Neuronal stem cell (in vitro differentiated cells): ENCODE measurements at regions not wholly inside any gene's neighbourhood (a gene's known extent, or its start where the extent isn't known, plus 50 kb on each side); places are given as distances from the start of the nearest gene placed in this dataset.

Source experiments
- DNase-seq: peaks from one replicate; pipeline ENCODE4 v3.0.0-alpha.2; 2013; ENCODE audit warnings: low spot score
- H2AFZ ChIP-seq: one replicate; pipeline ENCODE4 v1.6.1; 2013; ENCODE audit warnings: mild to moderate bottlenecking, low read length, inconsistent platforms
- H2AK5ac ChIP-seq: 2 replicates; pipeline ENCODE4 v1.6.1; 2013; ENCODE audit warnings: low read depth, mild to moderate bottlenecking, inconsistent platforms, low read length, moderate library complexity, mixed read lengths
- H2BK120ac ChIP-seq: 2 replicates; pipeline ENCODE4 v1.6.1; 2013; ENCODE audit warnings: low read depth, mild to moderate bottlenecking, inconsistent platforms, low read length, moderate library complexity, mixed read lengths
- H2BK12ac ChIP-seq: one replicate; pipeline ENCODE4 v1.6.1; 2013; ENCODE audit warnings: low read length, inconsistent platforms
- H2BK15ac ChIP-seq: 2 replicates; pipeline ENCODE4 v1.6.1; 2013; ENCODE audit warnings: mild to moderate bottlenecking, low read length, inconsistent platforms, mixed read lengths
- H2BK5ac ChIP-seq: one replicate; pipeline ENCODE4 v1.6.1; 2013; ENCODE audit warnings: inconsistent platforms, mild to moderate bottlenecking, low read length, moderate library complexity
- H3K14ac ChIP-seq: one replicate; pipeline ENCODE4 v1.6.1; 2013; ENCODE audit warnings: low read length, inconsistent platforms
- H3K18ac ChIP-seq: 2 replicates; pipeline ENCODE4 v1.6.1; 2013; ENCODE audit warnings: low read length, inconsistent platforms
- H3K23ac ChIP-seq: 2 replicates; pipeline ENCODE4 v1.6.1; 2013; ENCODE audit warnings: low read depth, mild to moderate bottlenecking, mixed read lengths, low read length, inconsistent platforms; ENCODE audit not compliant: poor library complexity
- H3K27ac ChIP-seq: replicated peaks from 3 replicates; pipeline ENCODE4 v1.5.1; 2013; ENCODE audit warnings: low read length, inconsistent platforms
- H3K27me3 ChIP-seq, 3 experiments: 2 replicates each; pipeline ENCODE4 v1.6.1; 2013; ENCODE audit warnings: low read length in 3 of 3, mild to moderate bottlenecking in 2 of 3, inconsistent platforms in 1 of 3, low read depth in 1 of 3, mixed read lengths in 1 of 3, moderate library complexity in 1 of 3; ENCODE audit not compliant: control insufficient read depth in 3 of 3, insufficient read depth in 3 of 3
- H3K36me3 ChIP-seq, 2 donors: replicated peaks in 1 of 2; 2 replicates each; pipeline ENCODE4 v1.6.1; 2013; ENCODE audit warnings: low read length in 2 of 2; ENCODE audit not compliant: control insufficient read depth in 2 of 2, insufficient read depth in 2 of 2
- H3K4ac ChIP-seq: 2 replicates; pipeline ENCODE4 v1.6.1; 2013; ENCODE audit warnings: inconsistent platforms, mild to moderate bottlenecking, low read length, moderate library complexity
- H3K4me1 ChIP-seq, 2 donors: 1 replicate in 1 of 2; 2 replicates in 1 of 2; pipeline ENCODE4 v1.6.1; 2013; ENCODE audit warnings: low read length in 2 of 2, low read depth in 1 of 2; ENCODE audit not compliant: control insufficient read depth in 2 of 2, insufficient read depth in 1 of 2
- H3K4me2 ChIP-seq: one replicate; pipeline ENCODE4 v1.6.1; 2013; ENCODE audit warnings: mild to moderate bottlenecking, low read length, inconsistent platforms; ENCODE audit not compliant: insufficient read depth, poor library complexity, severe bottlenecking
- H3K4me3 ChIP-seq, 2 donors: 2 replicates each; pipeline ENCODE4 v1.5.1; 2013; ENCODE audit warnings: low read length in 2 of 2, mild to moderate bottlenecking in 2 of 2, inconsistent platforms in 1 of 2, moderate library complexity in 1 of 2
- H3K79me1 ChIP-seq: one replicate; pipeline ENCODE4 v1.6.1; 2013; ENCODE audit warnings: low read depth, mild to moderate bottlenecking, inconsistent platforms, low read length, moderate library complexity
- H3K9ac ChIP-seq: one replicate; pipeline ENCODE4 v1.6.1; 2013; ENCODE audit warnings: mild to moderate bottlenecking, low read depth, low read length, inconsistent platforms; ENCODE audit not compliant: poor library complexity
- H3K9me3 ChIP-seq, 2 donors: replicated peaks in 1 of 2; 2 replicates each; pipeline versions ENCODE3 to v1.6.1; 2013; ENCODE audit warnings: low read length in 2 of 2, mild to moderate bottlenecking in 2 of 2, inconsistent platforms in 1 of 2, low read depth in 1 of 2, mixed read lengths in 1 of 2, moderate library complexity in 1 of 2; ENCODE audit not compliant: control insufficient read depth in 2 of 2, insufficient read depth in 1 of 2
- H4K8ac ChIP-seq: one replicate; pipeline ENCODE4 v1.6.1; 2013; ENCODE audit warnings: low read depth, mild to moderate bottlenecking, inconsistent platforms, low read length, moderate library complexity
- H4K91ac ChIP-seq: one replicate; pipeline ENCODE4 v1.6.1; 2013; ENCODE audit warnings: low read length, low read depth, mild to moderate bottlenecking, inconsistent platforms; ENCODE audit not compliant: poor library complexity
- WGBS, 2 donors: extraction: QIAGEN DNeasy Blood & Tissue Kit; methylation state at CpG; one replicate each; pipeline ENCODE4 v1.1.7; 2013; ENCODE audit warnings: missing lambda C conversion rate in 2 of 2, mixed read lengths in 1 of 2; ENCODE audit not compliant: insufficient read length in 2 of 2, insufficient replicate concordance in 1 of 2; ENCODE audit errors: extremely low coverage in 2 of 2; 5-methylcytosine and 5-hydroxymethylcytosine counted together

GRCh38 chr15:25624504-25625177 lies 185.8 kb upstream of the UBE3A start:
- no peak for DNase-seq
- no CpG with 5 or more reads among the region's 11 CpGs for WGBS, 2 donors
- H3K27ac ChIP-seq = no peak overlapping the region

GRCh38 chr15:25623708-25624107 lies 184.9 kb upstream of the UBE3A start:
- no peak for DNase-seq
- Histone ChIP-seq H4K91ac (no peak overlapping the region), H2BK120ac (no peak overlapping the region), H2BK12ac (no peak overlapping the region), H3K9ac (no peak overlapping the region), H2AK5ac (no peak overlapping the region), H2AFZ (no peak overlapping the region), H3K23ac (no peak overlapping the region), H3K4me1 (peaks cover 0 to 1% of the 10 kb centered on the region in 2 donors), H3K18ac (no peak overlapping the region), H3K27ac (no peak overlapping the region), H3K79me1 (no peaks in the 10 kb centered on the region), H4K8ac (no peak overlapping the region), H3K14ac (no peak overlapping the region), H3K4me3 (no peak overlapping the region), H3K36me3 (no peaks in the 10 kb centered on the region), H3K27me3 (no peaks in the 10 kb centered on the region), H3K4me2 (no peak overlapping the region), H3K9me3 (peaks cover 0 to 9% of the 10 kb centered on the region in 2 donors), H2BK15ac (no peak overlapping the region), H3K4ac (no peak overlapping the region), H2BK5ac (no peak overlapping the region)
- no CpG with 5 or more reads among the region's 5 CpGs for WGBS, 2 donors

More at GRCh38 chr15:25624504-25625177, 185.8 kb upstream of the UBE3A start:
- Histone ChIP-seq H3K18ac (no peak overlapping the region), H3K9me3 (peaks cover 0 to 9% of the 10 kb centered on the region in 2 donors), H2BK5ac (no peak overlapping the region), H3K4me2 (no peak overlapping the region), H3K4me3 (no peak overlapping the region), H2BK12ac (no peak overlapping the region), H4K8ac (no peak overlapping the region), H3K27me3 (no peaks in the 10 kb centered on the region), H4K91ac (no peak overlapping the region), H3K4me1 (no peaks in the 10 kb centered on the region), H2AFZ (no peak overlapping the region), H3K14ac (no peak overlapping the region), H3K23ac (no peak overlapping the region), H3K79me1 (no peaks in the 10 kb centered on the region), H2BK120ac (no peak overlapping the region), H2AK5ac (no peak overlapping the region), H3K4ac (no peak overlapping the region), H3K9ac (no peak overlapping the region), H2BK15ac (no peak overlapping the region), H3K36me3 (no peaks in the 10 kb centered on the region)

- DNase-seq = no peak
- peaks cover 0 to 9% of the 10 kb centered on the region in 2 donors for H3K9me3 ChIP-seq
- no peak overlapping the region for H3K4ac ChIP-seq
- no peaks in the 10 kb centered on the region for H3K79me1 ChIP-seq
- no peak overlapping the region for H3K4me3 ChIP-seq
- no peak overlapping the region for H4K91ac ChIP-seq
- WGBS, 2 donors = no CpG with 5 or more reads among the region's 4 CpGs
- H3K23ac ChIP-seq = no peak overlapping the region
- H3K27me3 ChIP-seq = no peaks in the 10 kb centered on the region
- H2BK5ac ChIP-seq = no peak overlapping the region
- H2BK15ac ChIP-seq = no peak overlapping the region
- H2BK12ac ChIP-seq = no peak overlapping the region
- no peak overlapping the region for H3K14ac ChIP-seq
- no peak overlapping the region for H3K4me2 ChIP-seq
- no peak overlapping the region for H3K27ac ChIP-seq
- H2BK120ac ChIP-seq = no peak overlapping the region
- H2AFZ ChIP-seq = no peak overlapping the region
- no peak overlapping the region for H3K18ac ChIP-seq
- no peaks in the 10 kb centered on the region for H3K36me3 ChIP-seq
- peaks cover 0 to 3% of the 10 kb centered on the region in 2 donors for H3K4me1 ChIP-seq
- no peak overlapping the region for H4K8ac ChIP-seq
- H3K9ac ChIP-seq = no peak overlapping the region
- no peak overlapping the region for H2AK5ac ChIP-seq
Observed at GRCh38 chr15:25620466-25620865, 181.6 kb upstream of the UBE3A start.

GRCh38 chr15:25619761-25620160 lies 180.9 kb upstream of the UBE3A start:
- Histone ChIP-seq H2BK15ac (no peak overlapping the region), H3K27me3 (no peaks in the 10 kb centered on the region), H2BK12ac (no peak overlapping the region), H3K4ac (no peak overlapping the region), H3K18ac (no peak overlapping the region), H4K8ac (no peak overlapping the region), H2BK5ac (no peak overlapping the region), H3K79me1 (no peaks in the 10 kb centered on the region), H2AFZ (no peak overlapping the region), H3K23ac (no peak overlapping the region), H3K4me2 (no peak overlapping the region), H3K4me1 (peaks cover 0 to 3% of the 10 kb centered on the region in 2 donors), H2BK120ac (no peak overlapping the region), H3K9ac (no peak overlapping the region), H3K9me3 (peaks cover 0 to 9% of the 10 kb centered on the region in 2 donors), H3K36me3 (no peaks in the 10 kb centered on the region), H2AK5ac (no peak overlapping the region), H3K14ac (no peak overlapping the region), H3K27ac (no peak overlapping the region), H3K4me3 (no peak overlapping the region), H4K91ac (no peak overlapping the region)
- DNase-seq = no peak
- no CpG with 5 or more reads among the region's 9 CpGs for WGBS, 2 donors
